ENCODE measurements at regions not wholly inside any gene's neighbourhood (a gene's known extent, or its start where the extent isn't known, plus 50 kb on each side); places are given as distances from the start of the nearest gene placed in this dataset.

DNA sequence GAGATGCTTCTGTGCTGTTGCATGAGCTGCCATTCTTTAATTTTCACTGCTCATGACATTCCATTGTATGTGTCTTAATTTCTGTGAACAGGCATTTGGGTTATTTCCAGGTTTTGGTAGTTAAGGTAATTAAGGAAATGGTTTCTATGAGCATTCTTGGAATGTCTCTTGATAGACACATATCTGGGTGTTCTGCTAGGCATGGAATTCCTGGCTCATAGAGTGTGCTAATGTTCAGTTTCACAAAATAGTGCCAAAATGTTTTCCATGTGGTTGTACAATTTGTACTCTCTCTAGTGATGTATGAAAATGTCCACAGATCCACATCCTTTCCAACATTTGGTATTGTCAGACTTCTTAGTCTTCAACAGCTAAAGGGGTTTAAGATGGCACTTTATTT, 680.9 kb upstream of the SGCG start:
- TF ChIP-seq, protein P1, sequence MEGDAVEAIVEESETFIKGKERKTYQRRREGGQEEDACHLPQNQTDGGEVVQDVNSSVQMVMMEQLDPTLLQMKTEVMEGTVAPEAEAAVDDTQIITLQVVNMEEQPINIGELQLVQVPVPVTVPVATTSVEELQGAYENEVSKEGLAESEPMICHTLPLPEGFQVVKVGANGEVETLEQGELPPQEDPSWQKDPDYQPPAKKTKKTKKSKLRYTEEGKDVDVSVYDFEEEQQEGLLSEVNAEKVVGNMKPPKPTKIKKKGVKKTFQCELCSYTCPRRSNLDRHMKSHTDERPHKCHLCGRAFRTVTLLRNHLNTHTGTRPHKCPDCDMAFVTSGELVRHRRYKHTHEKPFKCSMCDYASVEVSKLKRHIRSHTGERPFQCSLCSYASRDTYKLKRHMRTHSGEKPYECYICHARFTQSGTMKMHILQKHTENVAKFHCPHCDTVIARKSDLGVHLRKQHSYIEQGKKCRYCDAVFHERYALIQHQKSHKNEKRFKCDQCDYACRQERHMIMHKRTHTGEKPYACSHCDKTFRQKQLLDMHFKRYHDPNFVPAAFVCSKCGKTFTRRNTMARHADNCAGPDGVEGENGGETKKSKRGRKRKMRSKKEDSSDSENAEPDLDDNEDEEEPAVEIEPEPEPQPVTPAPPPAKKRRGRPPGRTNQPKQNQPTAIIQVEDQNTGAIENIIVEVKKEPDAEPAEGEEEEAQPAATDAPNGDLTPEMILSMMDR (IDR thresholded peaks at IDR 0.05), result no peak
- no peak for TF ChIP-seq EZH2 (IDR thresholded peaks at IDR 0.05; ENCODE audit: borderline replicate concordance, insufficient read depth, low read depth, low read length, poor library complexity, severe bottlenecking)

Data from B cell (primary cell).